HCT116 (cell line): ENCODE measurements at regions not wholly inside any gene's neighbourhood (a gene's known extent, or its start where the extent isn't known, plus 50 kb on each side); places are given as distances from the start of the nearest gene placed in this dataset.

Source experiments
- ATAC-seq: fragments of 200-7000 bp; cut with Tn5 transposase; 2 replicates; pipeline ENCODE4 v1.9.1; 2020; ENCODE audit warnings: mild to moderate bottlenecking, moderate library complexity
- BruUV-seq: library from RNA; stranded (reverse); fragments of 400-500 nt; replicated peaks from 2 replicates; lab custom pipeline; 2021; lab: Mats Ljungman, UMichigan
- CTCF ChIA-PET: fragments of 300-600 bp; sonication (Branson Sonifier 250); formaldehyde crosslinking; loops from one replicate; lab custom pipeline; 2021; ENCODE audit warnings: antibody characterized with exemption; lab: Charles Lee
- POLR2A ChIA-PET: fragments of 300-600, 350-600 bp; sonication (Branson Sonifier 250); formaldehyde crosslinking; loops from one replicate; lab custom pipeline; 2021; ENCODE audit warnings: antibody characterized with exemption; lab: Charles Lee
- RAD21 ChIA-PET, 2 experiments: fragments of 300-600 bp; sonication (Branson Sonifier 250); formaldehyde crosslinking; loops; one replicate each; lab custom pipeline; 2023; ENCODE audit warnings: low total read pairs in 2 of 2; ENCODE audit not compliant: uncharacterized antibody in 2 of 2, unreplicated experiment in 2 of 2, low non-redundant PET in 1 of 2; lab: Charles Lee
- DNase-seq: peaks from one replicate; pipeline ENCODE4 v3.0.0-alpha.2; 2010; ENCODE audit warnings: low read depth, low spot score
- H2AFZ ChIP-seq: fragments of 200-600 bp; shearing (Covaris generic), sonication (generic); 2 replicates; pipeline ENCODE4 v1.6.1; 2017; ENCODE audit warnings: low read depth, mixed run types, mixed read lengths, antibody characterized with exemption, low read length; ENCODE audit not compliant: poor library complexity, severe bottlenecking
- H3K27ac ChIP-seq: 2 replicates; pipeline ENCODE4 v1.5.1; 2012; ENCODE audit warnings: low read depth, low read length
- H3K27me3 ChIP-seq: fragments of 200-600 bp; sonication (generic); 2 replicates; pipeline ENCODE4 v1.6.1; 2016; ENCODE audit warnings: mixed run types, low read length, mixed read lengths; ENCODE audit not compliant: insufficient read depth
- H3K36me3 ChIP-seq, 2 experiments: fragments of 200-500 bp in 1 of 2; fragments of 200-600 bp in 1 of 2; sonication (Bioruptor generic) in 1 of 2; sonication (generic) in 1 of 2; 2 replicates each; pipeline versions ENCODE4 v1.5.1 to v1.6.1; 2014 to 2016; ENCODE audit warnings: low read length in 2 of 2, inconsistent platforms in 1 of 2, mixed read lengths in 1 of 2, mixed run types in 1 of 2; ENCODE audit not compliant: insufficient read depth in 2 of 2, control insufficient read depth in 1 of 2
- H3K4me1 ChIP-seq, 2 experiments: fragments of 200-600 bp in 1 of 2; sonication (generic) in 1 of 2; 2 replicates each; pipeline versions ENCODE4 v1.5.1 to v1.6.1; 2012 to 2017; ENCODE audit warnings: low read length in 2 of 2, inconsistent platforms in 1 of 2, mild to moderate bottlenecking in 1 of 2, mixed read lengths in 1 of 2, mixed run types in 1 of 2, moderate library complexity in 1 of 2; ENCODE audit not compliant: insufficient read depth in 2 of 2, control insufficient read depth in 1 of 2
- H3K4me2 ChIP-seq: fragments of 200-600 bp; sonication (generic); 2 replicates; pipeline ENCODE4 v1.6.1; 2017; ENCODE audit warnings: mixed run types, low read length, mixed read lengths
- H3K4me3 ChIP-seq, 2 experiments: fragments of 200-600 bp in 1 of 2; sonication (generic) in 1 of 2; replicated peaks in 1 of 2; 2 replicates each; pipeline ENCODE4 v1.5.1; 2011 to 2016; ENCODE audit warnings: low read length in 2 of 2, control low read depth in 1 of 2, low read depth in 1 of 2, mild to moderate bottlenecking in 1 of 2, mixed read lengths in 1 of 2, mixed run types in 1 of 2
- H3K79me2 ChIP-seq: fragments of 200-600 bp; sonication (generic); 2 replicates; pipeline ENCODE4 v1.6.1; 2017; ENCODE audit warnings: mild to moderate bottlenecking, mixed run types, low read length, moderate library complexity, mixed read lengths; ENCODE audit not compliant: insufficient read depth
- H3K9ac ChIP-seq: fragments of 200-600 bp; sonication (generic); 2 replicates; pipeline ENCODE4 v1.6.1; 2016; ENCODE audit warnings: low read length, mixed read lengths
- H3K9me2 ChIP-seq: fragments of 200-600 bp; sonication (generic), shearing (Covaris generic); 2 replicates; pipeline ENCODE4 v1.6.1; 2017; ENCODE audit warnings: mixed run types, mild to moderate bottlenecking, moderate library complexity; ENCODE audit not compliant: insufficient read depth
- H3K9me3 ChIP-seq, 2 experiments: fragments of 200-500 bp in 1 of 2; fragments of 200-600 bp in 1 of 2; sonication (Bioruptor generic) in 1 of 2; sonication (generic) in 1 of 2; 2 replicates each; pipeline ENCODE4 v1.6.1; 2014 to 2017; ENCODE audit warnings: low read length in 2 of 2, mixed read lengths in 2 of 2, inconsistent platforms in 1 of 2, low read depth in 1 of 2, mild to moderate bottlenecking in 1 of 2, mixed run types in 1 of 2, moderate library complexity in 1 of 2; ENCODE audit not compliant: control insufficient read depth in 1 of 2, insufficient read depth in 1 of 2
- H4K20me1 ChIP-seq: fragments of 200-600 bp; sonication (generic), shearing (Covaris generic); 2 replicates; pipeline ENCODE4 v1.6.1; 2017; ENCODE audit warnings: mixed run types, mild to moderate bottlenecking, moderate library complexity; ENCODE audit not compliant: insufficient read depth
- CEBPB ChIP-seq: IDR thresholded peaks from 2 replicates; pipeline ENCODE4 v1.6.1; 2012; ENCODE audit warnings: low read depth
- ELF1 ChIP-seq: IDR thresholded peaks from 2 replicates; pipeline ENCODE4 v1.6.1; 2012; ENCODE audit warnings: low read depth, borderline replicate concordance
- EZH2 ChIP-seq: fragments of 200-600 bp; sonication (generic); IDR thresholded peaks from 2 replicates; pipeline ENCODE4 v1.6.1; 2017; ENCODE audit warnings: antibody characterized with exemption, mixed run types
- EZH2phosphoT487 ChIP-seq: fragments of 200-600 bp; IDR thresholded peaks from 2 replicates; pipeline ENCODE4 v1.6.1; 2018; ENCODE audit warnings: antibody characterized with exemption, borderline replicate concordance
- JUND ChIP-seq: IDR thresholded peaks from 2 replicates; pipeline ENCODE4 v1.6.1; 2012
- POLR2A ChIP-seq: IDR thresholded peaks from 2 replicates; pipeline ENCODE4 v1.7.0; 2011; ENCODE audit warnings: borderline replicate concordance; ENCODE audit not compliant: insufficient read depth, insufficient read length; ENCODE audit errors: extremely low read depth
- SIN3A ChIP-seq: IDR thresholded peaks from 2 replicates; pipeline ENCODE4 v1.6.1; 2012; ENCODE audit warnings: low read depth
- intact Hi-C: fragments of 100-400 bp; cut with micrococcal nuclease; formaldehyde crosslinking; loops from 2 replicates; pipeline ENCODE4 v1.10.0; 2022
- TF ChIP-seq, protein P1 (sequence below), 3 experiments: fragments of 200-600 bp in 1 of 3; sonication (generic) in 1 of 3; IDR thresholded peaks in 2 of 3; conservative IDR thresholded peaks in 1 of 3; 2 replicates each; pipeline ENCODE4 v1.5.1; 2012 to 2017; ENCODE audit warnings: low read depth in 2 of 3, low read length in 2 of 3, antibody characterized with exemption in 1 of 3, borderline replicate concordance in 1 of 3, control low read depth in 1 of 3, mild to moderate bottlenecking in 1 of 3, mixed read lengths in 1 of 3, mixed run types in 1 of 3, moderate library complexity in 1 of 3; ENCODE audit not compliant: insufficient read depth in 1 of 3
- TF ChIP-seq, protein P2 (sequence below): IDR thresholded peaks from 2 replicates; pipeline ENCODE4 v1.6.1; 2012
- TF ChIP-seq, protein P3 (sequence below): IDR thresholded peaks from 2 replicates; pipeline ENCODE4 v1.6.1; 2011; ENCODE audit warnings: mild to moderate bottlenecking, low read length, moderate library complexity; ENCODE audit not compliant: insufficient replicate concordance; ENCODE audit errors: extremely low read depth

DNA sequence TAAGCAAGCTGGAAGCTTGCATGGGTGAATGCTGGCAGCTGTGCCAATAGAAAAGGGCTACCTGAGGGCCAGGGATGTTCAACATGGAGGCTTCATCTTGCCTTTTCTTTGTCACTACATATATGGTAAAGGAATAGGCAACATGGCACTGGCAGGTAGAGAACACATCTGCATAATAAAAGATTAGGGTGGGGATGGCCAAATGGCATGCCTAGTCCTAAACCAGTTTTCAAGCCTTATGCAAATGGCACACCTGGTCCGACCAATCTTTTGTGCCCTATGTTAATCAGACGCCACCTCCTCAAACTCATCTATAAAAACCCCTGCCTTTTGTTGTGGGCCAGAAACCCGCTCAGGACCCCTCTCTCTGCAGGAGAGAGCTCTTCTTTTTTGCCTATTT is 216.8 kb upstream of the PROK2 start:
- no peak overlapping the region for H2AFZ ChIP-seq
- H3K79me2 ChIP-seq: no peaks in the 10 kb centered on the region
- BruUV-seq: no TSS peak
- H3K9me3 ChIP-seq: no peaks in the 10 kb centered on the region
- POLR2A ChIA-PET: no interaction called here
- no peak overlapping the region for H3K4me3 ChIP-seq
- no peaks in the 10 kb centered on the region for H4K20me1 ChIP-seq
- H3K9me2 ChIP-seq: no peaks in the 10 kb centered on the region
- H3K27ac ChIP-seq: no peak overlapping the region
- ATAC-seq (no peak), DNase-seq (no peak)
- no peaks in the 10 kb centered on the region for H3K4me1 ChIP-seq
- CTCF ChIA-PET: no interaction called here
- RAD21 ChIA-PET: no interaction called here
- H3K27me3 ChIP-seq: peaks cover 50% of the 10 kb centered on the region
- no peak for TF ChIP-seq SIN3A
- no peak for TF ChIP-seq JUND
- no peak for TF ChIP-seq POLR2A
- TF ChIP-seq, protein P1, sequence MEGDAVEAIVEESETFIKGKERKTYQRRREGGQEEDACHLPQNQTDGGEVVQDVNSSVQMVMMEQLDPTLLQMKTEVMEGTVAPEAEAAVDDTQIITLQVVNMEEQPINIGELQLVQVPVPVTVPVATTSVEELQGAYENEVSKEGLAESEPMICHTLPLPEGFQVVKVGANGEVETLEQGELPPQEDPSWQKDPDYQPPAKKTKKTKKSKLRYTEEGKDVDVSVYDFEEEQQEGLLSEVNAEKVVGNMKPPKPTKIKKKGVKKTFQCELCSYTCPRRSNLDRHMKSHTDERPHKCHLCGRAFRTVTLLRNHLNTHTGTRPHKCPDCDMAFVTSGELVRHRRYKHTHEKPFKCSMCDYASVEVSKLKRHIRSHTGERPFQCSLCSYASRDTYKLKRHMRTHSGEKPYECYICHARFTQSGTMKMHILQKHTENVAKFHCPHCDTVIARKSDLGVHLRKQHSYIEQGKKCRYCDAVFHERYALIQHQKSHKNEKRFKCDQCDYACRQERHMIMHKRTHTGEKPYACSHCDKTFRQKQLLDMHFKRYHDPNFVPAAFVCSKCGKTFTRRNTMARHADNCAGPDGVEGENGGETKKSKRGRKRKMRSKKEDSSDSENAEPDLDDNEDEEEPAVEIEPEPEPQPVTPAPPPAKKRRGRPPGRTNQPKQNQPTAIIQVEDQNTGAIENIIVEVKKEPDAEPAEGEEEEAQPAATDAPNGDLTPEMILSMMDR (IDR thresholded peaks at IDR 0.05 in 2 of 3, conservative IDR thresholded peaks at IDR 0.05 in 1 of 3; ENCODE audit: borderline replicate concordance in 1 of 3, insufficient read depth in 1 of 3, low read depth in 2 of 3, low read length in 2 of 3): no peak
- no peak for TF ChIP-seq CEBPB
- TF ChIP-seq EZH2: no peak
- TF ChIP-seq, protein P2, sequence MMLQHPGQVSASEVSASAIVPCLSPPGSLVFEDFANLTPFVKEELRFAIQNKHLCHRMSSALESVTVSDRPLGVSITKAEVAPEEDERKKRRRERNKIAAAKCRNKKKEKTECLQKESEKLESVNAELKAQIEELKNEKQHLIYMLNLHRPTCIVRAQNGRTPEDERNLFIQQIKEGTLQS: no peak
- TF ChIP-seq ELF1: no peak
- TF ChIP-seq, protein P3, sequence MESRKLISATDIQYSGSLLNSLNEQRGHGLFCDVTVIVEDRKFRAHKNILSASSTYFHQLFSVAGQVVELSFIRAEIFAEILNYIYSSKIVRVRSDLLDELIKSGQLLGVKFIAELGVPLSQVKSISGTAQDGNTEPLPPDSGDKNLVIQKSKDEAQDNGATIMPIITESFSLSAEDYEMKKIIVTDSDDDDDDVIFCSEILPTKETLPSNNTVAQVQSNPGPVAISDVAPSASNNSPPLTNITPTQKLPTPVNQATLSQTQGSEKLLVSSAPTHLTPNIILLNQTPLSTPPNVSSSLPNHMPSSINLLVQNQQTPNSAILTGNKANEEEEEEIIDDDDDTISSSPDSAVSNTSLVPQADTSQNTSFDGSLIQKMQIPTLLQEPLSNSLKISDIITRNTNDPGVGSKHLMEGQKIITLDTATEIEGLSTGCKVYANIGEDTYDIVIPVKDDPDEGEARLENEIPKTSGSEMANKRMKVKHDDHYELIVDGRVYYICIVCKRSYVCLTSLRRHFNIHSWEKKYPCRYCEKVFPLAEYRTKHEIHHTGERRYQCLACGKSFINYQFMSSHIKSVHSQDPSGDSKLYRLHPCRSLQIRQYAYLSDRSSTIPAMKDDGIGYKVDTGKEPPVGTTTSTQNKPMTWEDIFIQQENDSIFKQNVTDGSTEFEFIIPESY: no peak
- no peak for TF ChIP-seq EZH2phosphoT487
- intact Hi-C loops: no loop called here
- H3K36me3 ChIP-seq: no peaks in the 10 kb centered on the region
- H3K9ac ChIP-seq: no peak overlapping the region
- H3K4me2 ChIP-seq: no peak overlapping the region
